Epithelial cell of esophagus (primary cell): ENCODE measurements at regions not wholly inside any gene's neighbourhood (a gene's known extent, or its start where the extent isn't known, plus 50 kb on each side); places are given as distances from the start of the nearest gene placed in this dataset.

Experiments
- DNase-seq: peaks from one replicate; pipeline ENCODE4 v3.0.0; 2010; ENCODE audit warnings: low read depth
- H3K4me3 ChIP-seq: 2 replicates; pipeline ENCODE4 v1.5.1; 2011; ENCODE audit warnings: mild to moderate bottlenecking, low read length, control low read depth
- TF ChIP-seq, protein P1 (sequence below): IDR thresholded peaks from 2 replicates; pipeline ENCODE4 v1.5.1; 2011; ENCODE audit warnings: low read depth, mild to moderate bottlenecking, low read length, control low read depth, inconsistent platforms; ENCODE audit not compliant: insufficient read depth; ENCODE audit errors: missing control alignments

DNA sequence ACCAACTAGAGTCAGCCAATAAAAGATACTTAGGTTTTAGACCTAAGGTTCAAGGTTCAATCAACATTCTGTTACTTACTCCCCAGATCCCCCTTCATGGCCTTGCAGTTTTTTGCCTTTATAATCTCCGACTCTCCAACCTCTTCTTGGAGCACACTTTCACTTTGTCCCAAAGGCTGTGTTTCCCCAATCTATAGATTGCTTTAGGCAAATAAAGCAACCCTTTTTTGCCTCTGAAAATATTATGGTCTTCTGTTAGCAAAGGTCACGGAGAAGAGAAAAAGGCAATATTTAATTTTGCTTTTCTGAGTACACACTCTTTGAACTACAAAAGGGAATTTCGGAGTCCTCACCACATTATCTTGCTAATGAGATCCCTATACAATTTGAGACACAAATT, 268.1 kb downstream of the PLOD2 start:
- no peak for DNase-seq
- no peak overlapping the region for H3K4me3 ChIP-seq
- TF ChIP-seq, protein P1, sequence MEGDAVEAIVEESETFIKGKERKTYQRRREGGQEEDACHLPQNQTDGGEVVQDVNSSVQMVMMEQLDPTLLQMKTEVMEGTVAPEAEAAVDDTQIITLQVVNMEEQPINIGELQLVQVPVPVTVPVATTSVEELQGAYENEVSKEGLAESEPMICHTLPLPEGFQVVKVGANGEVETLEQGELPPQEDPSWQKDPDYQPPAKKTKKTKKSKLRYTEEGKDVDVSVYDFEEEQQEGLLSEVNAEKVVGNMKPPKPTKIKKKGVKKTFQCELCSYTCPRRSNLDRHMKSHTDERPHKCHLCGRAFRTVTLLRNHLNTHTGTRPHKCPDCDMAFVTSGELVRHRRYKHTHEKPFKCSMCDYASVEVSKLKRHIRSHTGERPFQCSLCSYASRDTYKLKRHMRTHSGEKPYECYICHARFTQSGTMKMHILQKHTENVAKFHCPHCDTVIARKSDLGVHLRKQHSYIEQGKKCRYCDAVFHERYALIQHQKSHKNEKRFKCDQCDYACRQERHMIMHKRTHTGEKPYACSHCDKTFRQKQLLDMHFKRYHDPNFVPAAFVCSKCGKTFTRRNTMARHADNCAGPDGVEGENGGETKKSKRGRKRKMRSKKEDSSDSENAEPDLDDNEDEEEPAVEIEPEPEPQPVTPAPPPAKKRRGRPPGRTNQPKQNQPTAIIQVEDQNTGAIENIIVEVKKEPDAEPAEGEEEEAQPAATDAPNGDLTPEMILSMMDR, result no peak

DNA sequence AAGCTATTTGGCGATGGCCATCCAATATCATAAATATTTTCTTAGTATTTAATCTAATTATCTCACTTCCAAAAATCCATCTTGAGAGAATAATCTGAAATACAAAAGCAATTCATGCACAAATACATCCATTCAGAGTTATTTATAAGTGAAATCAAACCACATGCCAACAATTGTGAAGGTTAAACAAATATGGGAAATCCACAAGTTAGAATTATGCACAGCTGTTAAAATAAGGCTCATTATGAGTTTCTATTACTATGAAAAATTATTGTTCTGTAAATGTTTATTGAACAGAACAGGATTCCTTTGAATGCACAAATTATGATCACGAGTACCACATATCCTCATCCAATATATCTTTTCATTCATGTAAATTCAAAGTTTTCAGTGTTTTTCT, 267.7 kb downstream of the PLOD2 start:
- DNase-seq, result no peak
- TF ChIP-seq, protein P1, result no peak
- H3K4me3 ChIP-seq, result no peak overlapping the region

DNA sequence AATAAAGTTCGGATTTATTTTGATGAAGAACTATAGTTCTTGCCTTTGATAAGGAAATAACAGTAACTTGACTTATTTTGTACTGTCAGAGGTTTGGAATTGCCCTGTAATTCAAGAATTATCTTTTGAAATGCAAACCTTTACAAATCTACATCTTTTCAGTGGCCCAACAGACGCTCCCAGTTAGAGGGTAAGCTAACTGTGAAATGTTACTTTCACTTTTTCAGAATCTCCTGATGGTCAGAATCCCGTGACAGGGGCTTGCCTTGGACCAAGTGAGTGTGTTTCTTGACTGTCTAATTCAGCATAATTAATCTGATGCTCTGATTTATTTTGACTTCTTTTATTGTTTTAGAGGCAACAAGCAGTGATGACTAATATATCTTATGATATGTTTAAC, 262.5 kb downstream of the PLOD2 start:
- H3K4me3 ChIP-seq, result no peak overlapping the region
- no peak for DNase-seq
- TF ChIP-seq, protein P1, result no peak

DNA sequence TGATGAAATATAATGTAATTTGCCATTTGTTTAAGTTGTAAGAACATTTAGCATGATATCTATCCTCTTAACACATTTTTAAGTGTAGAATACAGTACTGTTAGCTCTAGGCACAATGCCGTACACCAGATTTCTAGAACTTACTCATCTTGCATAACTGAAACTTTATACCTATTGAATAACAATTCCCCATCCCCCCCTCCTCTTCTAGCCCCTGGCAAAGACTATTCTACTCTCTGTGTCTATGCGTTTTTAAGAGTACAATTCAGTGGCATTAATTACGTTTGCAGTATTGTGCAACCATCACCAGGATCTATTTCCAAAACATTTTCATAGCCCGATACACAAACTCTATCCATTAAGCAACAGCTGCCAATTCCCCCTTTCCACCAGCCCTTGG, 261.7 kb downstream of the PLOD2 start:
- DNase-seq, result peak; percentile 13
- TF ChIP-seq, protein P1, result no peak
- no peak overlapping the region for H3K4me3 ChIP-seq

DNA sequence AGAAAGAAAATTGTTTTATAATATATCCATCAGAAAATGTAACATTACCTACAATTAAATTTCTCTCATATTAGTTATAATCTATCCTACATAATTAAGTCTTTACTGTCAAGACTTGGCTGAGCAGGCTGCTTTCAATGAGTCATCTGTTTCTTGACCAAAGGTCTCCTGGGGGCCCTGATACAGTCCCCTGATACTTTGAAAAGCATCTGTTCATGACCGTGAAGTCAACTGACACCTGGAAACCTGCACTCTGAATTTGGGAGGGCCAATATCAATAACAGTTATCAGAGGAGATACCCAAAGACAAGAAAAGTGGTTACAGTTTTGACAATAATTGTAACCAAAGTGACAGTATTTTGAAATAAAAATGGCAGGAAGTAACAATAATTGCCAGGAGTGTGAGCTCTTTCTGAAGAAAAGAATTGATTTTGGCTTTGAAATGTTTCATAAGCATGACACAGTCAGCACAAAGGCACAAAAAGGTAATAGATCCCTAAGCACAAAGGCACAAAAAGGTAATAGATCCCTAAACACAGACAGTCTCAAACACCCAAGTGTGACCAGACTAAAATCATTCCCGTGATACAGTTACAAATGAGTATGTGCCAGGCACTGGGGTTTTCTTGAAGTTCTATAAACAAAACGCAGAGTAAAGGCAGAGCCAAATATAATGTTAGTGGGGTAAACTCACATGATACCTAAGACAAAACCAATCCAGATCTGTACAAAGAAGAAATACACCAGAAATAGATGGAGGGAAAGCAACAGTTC, 260.7 kb downstream of the PLOD2 start:
- no peak for DNase-seq
- no peak overlapping the region for H3K4me3 ChIP-seq
- TF ChIP-seq, protein P1, result no peak

DNA sequence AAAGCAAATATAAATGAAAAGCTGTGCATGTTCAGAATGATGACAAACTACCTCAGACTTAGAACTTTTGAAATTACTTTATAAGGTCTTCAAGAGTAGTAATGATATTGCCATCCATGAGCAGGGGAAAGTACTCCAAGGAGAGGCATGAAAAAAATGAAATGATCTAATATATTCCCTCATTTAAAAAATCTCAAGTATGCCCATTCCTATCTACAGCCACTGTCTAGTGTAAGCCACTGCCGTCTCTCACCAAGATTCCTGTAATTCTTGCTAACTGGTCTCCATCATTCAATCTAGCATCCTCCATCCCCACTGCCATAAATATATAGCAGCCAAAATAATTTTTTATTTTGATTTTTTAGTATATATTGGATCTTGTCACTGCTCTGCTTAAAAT, 258.8 kb downstream of the PLOD2 start:
- DNase-seq, result no peak
- no peak overlapping the region for H3K4me3 ChIP-seq
- TF ChIP-seq, protein P1, result no peak

DNA sequence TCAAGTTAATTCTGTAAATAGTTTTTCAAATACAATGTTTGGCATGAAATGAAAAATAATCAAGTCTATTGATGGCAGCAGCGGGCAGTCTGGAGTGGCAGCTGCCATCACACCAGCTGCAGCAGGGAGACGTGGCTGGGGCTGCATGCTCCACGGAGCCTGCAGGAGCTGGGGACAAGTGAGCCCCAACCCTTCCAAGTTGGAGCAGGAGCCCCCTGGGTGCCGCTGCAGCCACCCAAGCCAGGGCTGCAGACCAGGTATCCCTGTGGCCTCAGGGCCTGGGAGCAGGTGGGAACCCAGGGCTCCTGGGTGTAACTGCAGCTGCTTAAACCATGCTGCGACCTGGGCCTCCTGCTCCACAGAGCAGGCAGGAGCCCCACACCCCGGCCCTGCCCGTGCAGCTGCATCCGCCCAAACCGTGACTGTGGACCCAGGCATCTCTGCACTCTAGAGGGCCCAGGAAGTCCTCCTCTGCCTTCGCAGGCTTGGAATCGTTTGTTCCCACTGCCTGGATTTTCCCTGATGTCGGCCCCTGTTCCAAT, 257.4 kb downstream of the PLOD2 start:
- TF ChIP-seq, protein P1, result no peak

More for the DNA sequence above, 257.4 kb downstream of the PLOD2 start:
- DNase-seq, result no peak
- H3K4me3 ChIP-seq, result no peak overlapping the region
